Breast epithelium (tissue), 3 donors: ENCODE measurements at regions not wholly inside any gene's neighbourhood (a gene's known extent, or its start where the extent isn't known, plus 50 kb on each side); places are given as distances from the start of the nearest gene placed in this dataset.

Experiments used
- POLR2A ChIP-seq: fragments of 450-650 bp; IDR thresholded peaks from one replicate; pipeline ENCODE4 v1.6.1; 2016; ENCODE audit warnings: antibody characterized with exemption, mild to moderate bottlenecking, moderate library complexity
- POLR2AphosphoS5 ChIP-seq, 3 donors: sonication (generic); formaldehyde crosslinking; IDR thresholded peaks; one replicate each; pipeline ENCODE4 v1.6.1; 2017; ENCODE audit warnings: antibody characterized with exemption in 3 of 3
- TF ChIP-seq, protein P1 (sequence below), 3 donors: fragments of 450-650 bp; IDR thresholded peaks; one replicate each; pipeline ENCODE4 v1.5.1; 2016 to 2017; ENCODE audit warnings: antibody characterized with exemption in 3 of 3, mild to moderate bottlenecking in 3 of 3, moderate library complexity in 3 of 3

DNA sequence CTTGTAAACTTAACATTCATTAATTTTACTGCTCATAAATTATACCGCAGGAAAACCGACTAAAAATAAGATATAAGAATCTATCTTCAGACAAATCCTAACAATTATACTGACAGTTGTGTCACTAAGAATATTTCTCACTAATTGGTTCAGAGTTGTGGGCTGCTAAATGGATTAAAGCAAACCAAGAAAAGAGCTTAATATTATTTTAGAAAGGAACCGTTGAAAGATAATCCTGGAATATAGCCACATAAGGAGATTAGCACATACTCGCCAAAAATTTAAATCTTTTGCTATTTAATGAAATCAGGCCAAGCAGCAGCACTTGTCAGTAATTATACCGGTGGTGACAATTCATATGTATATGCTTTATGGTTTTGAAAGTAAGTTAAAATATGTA is 132.8 kb downstream of the SLIT2 start:
- TF ChIP-seq, protein P1, sequence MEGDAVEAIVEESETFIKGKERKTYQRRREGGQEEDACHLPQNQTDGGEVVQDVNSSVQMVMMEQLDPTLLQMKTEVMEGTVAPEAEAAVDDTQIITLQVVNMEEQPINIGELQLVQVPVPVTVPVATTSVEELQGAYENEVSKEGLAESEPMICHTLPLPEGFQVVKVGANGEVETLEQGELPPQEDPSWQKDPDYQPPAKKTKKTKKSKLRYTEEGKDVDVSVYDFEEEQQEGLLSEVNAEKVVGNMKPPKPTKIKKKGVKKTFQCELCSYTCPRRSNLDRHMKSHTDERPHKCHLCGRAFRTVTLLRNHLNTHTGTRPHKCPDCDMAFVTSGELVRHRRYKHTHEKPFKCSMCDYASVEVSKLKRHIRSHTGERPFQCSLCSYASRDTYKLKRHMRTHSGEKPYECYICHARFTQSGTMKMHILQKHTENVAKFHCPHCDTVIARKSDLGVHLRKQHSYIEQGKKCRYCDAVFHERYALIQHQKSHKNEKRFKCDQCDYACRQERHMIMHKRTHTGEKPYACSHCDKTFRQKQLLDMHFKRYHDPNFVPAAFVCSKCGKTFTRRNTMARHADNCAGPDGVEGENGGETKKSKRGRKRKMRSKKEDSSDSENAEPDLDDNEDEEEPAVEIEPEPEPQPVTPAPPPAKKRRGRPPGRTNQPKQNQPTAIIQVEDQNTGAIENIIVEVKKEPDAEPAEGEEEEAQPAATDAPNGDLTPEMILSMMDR (IDR thresholded peaks at IDR 0.05): no peak
- no peak for TF ChIP-seq POLR2AphosphoS5 (IDR thresholded peaks at IDR 0.05)
- TF ChIP-seq POLR2A: no peak
